Glutamatergic neuron (in vitro differentiated cells): ENCODE measurements at regions not wholly inside any gene's neighbourhood (a gene's known extent, or its start where the extent isn't known, plus 50 kb on each side); places are given as distances from the start of the nearest gene placed in this dataset.
"Not testable (repeated sequence)": the region's sequence is repeated elsewhere in the genome, so short reads cannot be mapped to it uniquely, and the experiment has no call there.

Experiments
- DNase-seq: peaks from one replicate; pipeline ENCODE4 v3.0.0; 2022
- H3K27ac Mint-ChIP-seq: one replicate; pipeline ENCODE4 v1.8.0; 2020; ENCODE audit warnings: mild to moderate bottlenecking, mixed read lengths, inconsistent platforms; ENCODE audit not compliant: unreplicated experiment
- H3K27me3 Mint-ChIP-seq: one replicate; pipeline ENCODE4 v1.8.0; 2020; ENCODE audit warnings: mild to moderate bottlenecking, moderate library complexity, mixed read lengths, inconsistent platforms; ENCODE audit not compliant: unreplicated experiment
- H3K36me3 Mint-ChIP-seq: one replicate; pipeline ENCODE4 v1.8.0; 2020; ENCODE audit warnings: mild to moderate bottlenecking, mixed read lengths, inconsistent platforms; ENCODE audit not compliant: unreplicated experiment
- H3K4me1 Mint-ChIP-seq: one replicate; pipeline ENCODE4 v1.8.0; 2020; ENCODE audit warnings: mild to moderate bottlenecking, low read depth, mixed read lengths, inconsistent platforms; ENCODE audit not compliant: unreplicated experiment
- H3K4me3 Mint-ChIP-seq: one replicate; pipeline ENCODE4 v1.8.0; 2020; ENCODE audit warnings: mild to moderate bottlenecking, mixed read lengths, inconsistent platforms; ENCODE audit not compliant: unreplicated experiment
- H3K9me3 Mint-ChIP-seq: one replicate; pipeline ENCODE4 v1.8.0; 2020; ENCODE audit warnings: mild to moderate bottlenecking, moderate library complexity, mixed read lengths, inconsistent platforms; ENCODE audit not compliant: unreplicated experiment
- TF ChIP-seq, protein P1 (sequence below): fragments of 200-600 bp; sonication (generic); IDR thresholded peaks from one replicate; pipeline ENCODE4 v1.5.0; 2021; ENCODE audit not compliant: partially characterized antibody, unreplicated experiment

DNA sequence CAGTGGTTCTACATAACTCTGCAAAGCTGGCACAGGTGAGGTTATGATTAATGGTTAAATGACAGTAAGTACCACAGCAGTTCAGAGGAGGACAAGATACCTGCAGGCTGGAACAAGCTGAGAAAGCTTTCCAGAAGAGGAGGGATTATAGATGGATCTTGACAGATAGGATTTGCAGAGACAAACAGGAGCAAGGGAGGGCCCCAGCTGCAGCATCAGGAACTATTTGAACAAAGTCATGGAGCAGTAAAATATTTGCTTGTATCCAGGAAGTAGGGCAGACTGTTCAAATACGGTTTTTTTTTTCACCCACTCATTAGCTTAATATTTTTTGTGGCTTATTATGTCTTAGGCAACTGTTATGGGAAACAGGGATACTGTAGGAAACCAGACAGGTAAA is 144.4 kb upstream of the MAN1A1 start:
- Mint-ChIP-seq H3K4me3 (no peak overlapping the region), H3K36me3 (no peaks in the 10 kb centered on the region), H3K9me3 (peaks cover 8% of the 10 kb centered on the region), H3K27ac (peak overlapping the region; percentile 90), H3K4me1 (peaks cover 26% of the 10 kb centered on the region), H3K27me3 (peaks cover 5% of the 10 kb centered on the region)
- DNase-seq: no peak
- TF ChIP-seq, protein P1, sequence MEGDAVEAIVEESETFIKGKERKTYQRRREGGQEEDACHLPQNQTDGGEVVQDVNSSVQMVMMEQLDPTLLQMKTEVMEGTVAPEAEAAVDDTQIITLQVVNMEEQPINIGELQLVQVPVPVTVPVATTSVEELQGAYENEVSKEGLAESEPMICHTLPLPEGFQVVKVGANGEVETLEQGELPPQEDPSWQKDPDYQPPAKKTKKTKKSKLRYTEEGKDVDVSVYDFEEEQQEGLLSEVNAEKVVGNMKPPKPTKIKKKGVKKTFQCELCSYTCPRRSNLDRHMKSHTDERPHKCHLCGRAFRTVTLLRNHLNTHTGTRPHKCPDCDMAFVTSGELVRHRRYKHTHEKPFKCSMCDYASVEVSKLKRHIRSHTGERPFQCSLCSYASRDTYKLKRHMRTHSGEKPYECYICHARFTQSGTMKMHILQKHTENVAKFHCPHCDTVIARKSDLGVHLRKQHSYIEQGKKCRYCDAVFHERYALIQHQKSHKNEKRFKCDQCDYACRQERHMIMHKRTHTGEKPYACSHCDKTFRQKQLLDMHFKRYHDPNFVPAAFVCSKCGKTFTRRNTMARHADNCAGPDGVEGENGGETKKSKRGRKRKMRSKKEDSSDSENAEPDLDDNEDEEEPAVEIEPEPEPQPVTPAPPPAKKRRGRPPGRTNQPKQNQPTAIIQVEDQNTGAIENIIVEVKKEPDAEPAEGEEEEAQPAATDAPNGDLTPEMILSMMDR: no peak

DNA sequence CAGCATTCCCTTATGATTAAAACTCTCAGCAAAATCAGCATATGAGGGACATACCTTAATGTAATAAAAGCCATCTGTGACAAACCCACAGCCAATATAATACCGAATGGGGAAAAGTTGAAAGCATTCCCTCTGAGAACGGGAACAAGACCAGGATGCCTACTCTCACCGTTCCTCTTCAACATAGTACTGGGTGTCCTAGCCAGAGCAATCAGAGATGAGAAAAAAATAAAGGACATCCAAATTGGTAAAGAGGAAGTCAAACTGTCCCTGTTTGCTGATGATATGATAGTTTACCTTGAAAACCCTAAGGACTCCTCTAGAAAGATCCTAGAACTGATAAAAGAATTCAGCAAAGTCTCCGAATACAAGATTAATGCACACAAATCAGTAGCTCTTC is 141.6 kb upstream of the MAN1A1 start:
- H3K27me3 Mint-ChIP-seq, H3K9me3 Mint-ChIP-seq, H3K27ac Mint-ChIP-seq, H3K4me3 Mint-ChIP-seq, DNase-seq, H3K36me3 Mint-ChIP-seq: not testable (repeated sequence)
- H3K4me1 Mint-ChIP-seq: peaks cover 19% of the 10 kb centered on the region

DNA sequence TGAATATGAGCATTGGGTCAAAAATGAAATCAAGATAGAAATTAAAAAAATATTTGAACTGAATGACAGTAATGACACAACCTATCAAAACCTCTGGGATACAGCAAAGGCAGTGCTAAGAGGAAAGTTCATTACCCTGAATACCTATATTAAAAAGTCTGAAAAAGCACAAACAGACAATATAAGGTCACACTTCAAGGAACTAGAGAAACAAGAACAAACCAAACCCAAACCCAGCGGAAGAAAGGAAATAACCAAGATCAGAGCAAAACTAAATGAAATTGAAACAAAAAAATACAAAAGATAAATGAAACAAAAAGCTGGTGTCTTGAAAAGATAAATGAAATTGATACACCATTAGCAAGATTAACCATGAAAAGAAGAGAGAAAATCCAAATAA is 140.5 kb upstream of the MAN1A1 start:
- H3K27ac Mint-ChIP-seq, H3K4me3 Mint-ChIP-seq, H3K36me3 Mint-ChIP-seq, DNase-seq, H3K9me3 Mint-ChIP-seq, H3K27me3 Mint-ChIP-seq: not testable (repeated sequence)
- H3K4me1 Mint-ChIP-seq: peaks cover 10% of the 10 kb centered on the region

GRCh38 chr6:119484598-119484997 is 135.0 kb upstream of the MAN1A1 start:
- Mint-ChIP-seq H3K4me1 (peaks cover 5% of the 10 kb centered on the region), H3K4me3 (no peak overlapping the region), H3K36me3 (no peaks in the 10 kb centered on the region), H3K9me3 (peaks cover 1% of the 10 kb centered on the region), H3K27ac (no peak overlapping the region), H3K27me3 (peaks cover 3% of the 10 kb centered on the region)
- TF ChIP-seq, protein P1: no peak
- no peak for DNase-seq

DNA sequence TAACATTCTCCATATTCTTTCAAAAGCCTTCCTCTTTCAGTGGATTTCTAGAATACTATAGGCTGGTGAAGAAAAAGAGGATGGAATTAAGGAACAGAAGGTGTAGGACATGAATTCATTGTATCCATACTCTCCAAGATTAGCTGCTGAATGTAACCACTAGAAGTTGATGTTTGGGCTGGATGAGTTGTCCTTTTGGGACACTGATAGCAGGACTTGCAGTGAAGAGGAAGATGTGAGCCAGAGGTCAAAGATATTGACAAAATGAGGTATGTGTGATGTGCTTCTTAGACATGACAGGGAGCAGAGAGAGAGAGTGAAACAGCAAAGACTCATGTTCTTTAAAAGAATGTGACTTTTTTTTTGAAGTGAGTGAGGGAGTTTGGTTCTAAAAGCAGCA is 134.3 kb upstream of the MAN1A1 start:
- Mint-ChIP-seq H3K36me3 (no peaks in the 10 kb centered on the region), H3K4me1 (peaks cover 10% of the 10 kb centered on the region), H3K9me3 (peaks cover 1% of the 10 kb centered on the region), H3K4me3 (no peak overlapping the region), H3K27ac (no peak overlapping the region), H3K27me3 (peaks cover 3% of the 10 kb centered on the region)
- TF ChIP-seq, protein P1: no peak
- DNase-seq: no peak

DNA sequence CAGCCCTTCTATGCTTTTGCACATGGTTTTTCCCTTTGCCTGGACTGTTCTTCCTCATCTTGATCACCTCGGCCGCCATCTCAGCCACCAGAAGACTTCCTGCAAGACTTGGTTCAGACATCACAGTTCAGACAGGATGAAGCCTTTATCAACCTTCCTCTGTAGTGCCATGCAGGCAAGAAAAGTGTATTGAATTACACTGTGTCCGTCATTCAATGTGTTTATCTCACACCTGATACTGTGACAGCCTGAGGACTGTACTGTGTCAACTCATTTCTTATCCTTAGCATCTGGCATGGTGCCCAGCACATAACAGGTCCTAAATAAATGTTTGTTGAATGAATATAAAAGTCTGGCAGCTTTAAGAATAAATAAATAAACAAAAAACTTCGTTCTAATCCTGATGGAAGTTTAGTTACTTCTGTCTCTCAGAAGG is 133.3 kb upstream of the MAN1A1 start:
- DNase-seq: no peak
- Mint-ChIP-seq H3K36me3 (no peaks in the 10 kb centered on the region), H3K4me3 (no peak overlapping the region), H3K27ac (no peak overlapping the region), H3K27me3 (peaks cover 3% of the 10 kb centered on the region), H3K4me1 (peaks cover 14% of the 10 kb centered on the region), H3K9me3 (peaks cover 1% of the 10 kb centered on the region)
- TF ChIP-seq, protein P1: no peak
